ENCODE measurements at regions not wholly inside any gene's neighbourhood (a gene's known extent, or its start where the extent isn't known, plus 50 kb on each side); places are given as distances from the start of the nearest gene placed in this dataset.

GRCh38 chr4:13193662-13194061 is 290.5 kb downstream of the RAB28 start:
- intact Hi-C loops (cut with DNase I): no loop called here
- H3K4me1 ChIP-seq: no peaks in the 10 kb centered on the region
- ATAC-seq (no peak), DNase-seq (no peak)
- TF ChIP-seq, protein P1, sequence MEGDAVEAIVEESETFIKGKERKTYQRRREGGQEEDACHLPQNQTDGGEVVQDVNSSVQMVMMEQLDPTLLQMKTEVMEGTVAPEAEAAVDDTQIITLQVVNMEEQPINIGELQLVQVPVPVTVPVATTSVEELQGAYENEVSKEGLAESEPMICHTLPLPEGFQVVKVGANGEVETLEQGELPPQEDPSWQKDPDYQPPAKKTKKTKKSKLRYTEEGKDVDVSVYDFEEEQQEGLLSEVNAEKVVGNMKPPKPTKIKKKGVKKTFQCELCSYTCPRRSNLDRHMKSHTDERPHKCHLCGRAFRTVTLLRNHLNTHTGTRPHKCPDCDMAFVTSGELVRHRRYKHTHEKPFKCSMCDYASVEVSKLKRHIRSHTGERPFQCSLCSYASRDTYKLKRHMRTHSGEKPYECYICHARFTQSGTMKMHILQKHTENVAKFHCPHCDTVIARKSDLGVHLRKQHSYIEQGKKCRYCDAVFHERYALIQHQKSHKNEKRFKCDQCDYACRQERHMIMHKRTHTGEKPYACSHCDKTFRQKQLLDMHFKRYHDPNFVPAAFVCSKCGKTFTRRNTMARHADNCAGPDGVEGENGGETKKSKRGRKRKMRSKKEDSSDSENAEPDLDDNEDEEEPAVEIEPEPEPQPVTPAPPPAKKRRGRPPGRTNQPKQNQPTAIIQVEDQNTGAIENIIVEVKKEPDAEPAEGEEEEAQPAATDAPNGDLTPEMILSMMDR (IDR thresholded peaks at IDR 0.05): no peak
- no peaks in the 10 kb centered on the region for H3K9me3 ChIP-seq
- no peak overlapping the region for H3K27ac ChIP-seq
- H3K4me3 ChIP-seq: no peak overlapping the region
- WGBS, 3 donors: 88 to 92% (median 90%) methylated on average over 7 of the region's 7 CpGs
- no peaks in the 10 kb centered on the region for H3K27me3 ChIP-seq (ENCODE audit: insufficient read depth in 3 of 3, low read length in 2 of 3)
- no peaks in the 10 kb centered on the region for H3K36me3 ChIP-seq (ENCODE audit: insufficient read depth in 1 of 2, low read depth in 1 of 2)

DNA sequence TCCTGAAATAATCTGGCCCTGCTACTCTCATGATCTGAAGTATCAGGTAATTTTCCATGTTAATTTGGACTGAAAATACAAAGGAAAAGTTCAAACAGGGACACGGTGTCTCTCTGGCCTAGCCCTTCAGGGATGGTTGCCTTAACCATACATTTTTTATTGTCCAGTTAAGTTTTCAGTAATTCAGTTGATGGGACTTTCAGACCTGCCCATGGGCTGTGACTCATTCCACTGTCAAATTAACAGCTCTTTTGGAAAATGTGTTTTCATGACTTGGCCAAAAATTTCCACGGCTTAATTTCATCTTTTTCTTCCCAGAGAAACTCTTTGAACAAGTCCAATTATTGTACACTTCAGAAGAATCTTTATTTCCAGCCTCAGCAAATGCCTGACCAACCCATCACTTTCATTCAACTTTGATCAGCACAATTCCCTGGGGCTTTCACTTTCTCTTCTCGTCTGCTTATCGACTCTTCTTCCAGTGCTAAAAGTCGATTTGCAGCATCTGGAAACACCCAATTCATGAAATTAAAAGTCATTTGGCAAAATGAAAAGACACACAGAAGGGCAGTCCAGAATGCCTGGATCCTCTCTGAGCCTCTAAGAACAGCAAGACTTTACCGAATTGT is 293.9 kb downstream of the RAB28 start:
- H3K4me3 ChIP-seq: no peak overlapping the region
- no peak for ATAC-seq
- H3K27ac ChIP-seq: no peak overlapping the region
- intact Hi-C loops (cut with DNase I): no loop called here
- DNase-seq: no peak
- no peaks in the 10 kb centered on the region for H3K4me1 ChIP-seq
- 46 to 70% (median 47%) methylated on average over 6 of the region's 6 CpGs for WGBS, 3 donors
- H3K27me3 ChIP-seq (ENCODE audit: insufficient read depth in 3 of 3, low read length in 2 of 3): no peaks in the 10 kb centered on the region
- TF ChIP-seq, protein P1 (IDR thresholded peaks at IDR 0.05): no peak
- H3K36me3 ChIP-seq (ENCODE audit: insufficient read depth in 1 of 2, low read depth in 1 of 2): no peaks in the 10 kb centered on the region
- no peaks in the 10 kb centered on the region for H3K9me3 ChIP-seq

DNA sequence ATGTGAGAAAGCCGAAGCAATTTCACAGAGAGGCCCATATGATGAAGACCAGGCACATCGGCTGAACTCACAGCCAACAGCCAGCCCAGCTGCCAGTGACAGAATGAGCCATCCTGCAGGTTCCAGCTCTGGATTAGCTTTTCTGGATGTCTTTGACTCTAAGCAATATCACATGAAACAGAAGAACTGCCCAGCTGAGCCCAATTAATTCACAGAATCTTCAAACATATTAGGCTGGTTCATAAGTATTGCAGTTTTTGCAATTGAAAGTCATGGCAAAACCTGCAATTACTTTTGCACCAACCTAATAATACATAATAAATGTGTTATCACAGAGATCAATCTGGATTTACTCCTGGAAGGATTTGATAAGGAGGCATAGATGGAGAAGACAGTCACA is 299.9 kb downstream of the RAB28 start:
- no peak overlapping the region for H3K4me3 ChIP-seq
- no peaks in the 10 kb centered on the region for H3K27me3 ChIP-seq (ENCODE audit: insufficient read depth in 3 of 3, low read length in 2 of 3)
- H3K4me1 ChIP-seq: no peaks in the 10 kb centered on the region
- intact Hi-C loops (cut with DNase I): no loop called here
- 64 to 86% (median 74%) methylated on average over 2 of the region's 2 CpGs for WGBS, 3 donors
- ATAC-seq: no peak
- DNase-seq: no peak
- H3K36me3 ChIP-seq (ENCODE audit: insufficient read depth in 1 of 2, low read depth in 1 of 2): no peaks in the 10 kb centered on the region
- TF ChIP-seq, protein P1 (IDR thresholded peaks at IDR 0.05): no peak
- no peak overlapping the region for H3K27ac ChIP-seq
- H3K9me3 ChIP-seq: no peaks in the 10 kb centered on the region

DNA sequence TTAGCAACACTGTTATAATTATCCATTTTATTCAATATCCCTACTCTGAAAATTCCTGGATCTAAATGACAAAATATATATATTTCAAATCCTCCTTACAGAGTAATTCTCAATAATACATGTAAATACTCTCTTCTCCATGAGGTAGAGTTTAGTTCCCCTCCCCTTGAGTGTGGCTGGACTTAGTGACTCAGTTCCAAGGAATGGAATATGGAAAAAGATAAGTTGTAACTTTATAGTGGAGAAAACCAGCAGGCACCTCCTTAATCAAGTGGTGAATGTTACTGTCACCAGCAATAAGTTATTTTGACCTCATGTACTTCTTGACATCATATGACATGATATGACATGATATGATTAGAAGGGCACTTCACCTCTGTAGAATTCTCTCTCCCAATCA is 302.0 kb downstream of the RAB28 start:
- H3K27me3 ChIP-seq (ENCODE audit: insufficient read depth in 3 of 3, low read length in 2 of 3): no peaks in the 10 kb centered on the region
- TF ChIP-seq, protein P1 (IDR thresholded peaks at IDR 0.05): no peak
- ATAC-seq (no peak), DNase-seq (no peak)
- no peak overlapping the region for H3K4me3 ChIP-seq
- no peaks in the 10 kb centered on the region for H3K9me3 ChIP-seq
- intact Hi-C loops (cut with DNase I): no loop called here
- H3K27ac ChIP-seq: no peak overlapping the region
- no peaks in the 10 kb centered on the region for H3K36me3 ChIP-seq (ENCODE audit: insufficient read depth in 1 of 2, low read depth in 1 of 2)
- H3K4me1 ChIP-seq: no peaks in the 10 kb centered on the region

- no peaks in the 10 kb centered on the region for H3K36me3 ChIP-seq (ENCODE audit: insufficient read depth in 1 of 2, low read depth in 1 of 2)
- no peaks in the 10 kb centered on the region for H3K4me1 ChIP-seq
- no peak for ATAC-seq
- H3K27ac ChIP-seq: no peak overlapping the region
- DNase-seq: no peak
- no peaks in the 10 kb centered on the region for H3K27me3 ChIP-seq (ENCODE audit: insufficient read depth in 3 of 3, low read length in 2 of 3)
- H3K9me3 ChIP-seq: no peaks in the 10 kb centered on the region
- WGBS, 3 donors: 82 to 87% (median 83%) methylated on average over 4 of the region's 4 CpGs
- no peak overlapping the region for H3K4me3 ChIP-seq
- TF ChIP-seq, protein P1 (IDR thresholded peaks at IDR 0.05): no peak
- intact Hi-C loops (cut with DNase I): no loop called here
These were observed 302.5 kb downstream of the RAB28 start for GRCh38 chr4:13181681-13182080.
